Neural cell (in vitro differentiated cells): ENCODE measurements at regions not wholly inside any gene's neighbourhood (a gene's known extent, or its start where the extent isn't known, plus 50 kb on each side); places are given as distances from the start of the nearest gene placed in this dataset.

Experiments used
- EP300 ChIP-seq: fragments of 450-650 bp; conservative IDR thresholded peaks from 2 replicates; pipeline ENCODE4 v1.6.1; 2014; ENCODE audit warnings: antibody characterized with exemption, mild to moderate bottlenecking, moderate library complexity; ENCODE audit not compliant: poor library complexity, severe bottlenecking
- POLR2AphosphoS5 ChIP-seq: IDR thresholded peaks from 2 replicates; pipeline ENCODE4 v1.6.1; 2012
- TF ChIP-seq, protein P1 (sequence below): fragments of 450-650 bp; IDR thresholded peaks from 2 replicates; pipeline ENCODE4 v1.5.1; 2014; ENCODE audit warnings: antibody characterized with exemption, mild to moderate bottlenecking, moderate library complexity; ENCODE audit not compliant: poor library complexity, severe bottlenecking

DNA sequence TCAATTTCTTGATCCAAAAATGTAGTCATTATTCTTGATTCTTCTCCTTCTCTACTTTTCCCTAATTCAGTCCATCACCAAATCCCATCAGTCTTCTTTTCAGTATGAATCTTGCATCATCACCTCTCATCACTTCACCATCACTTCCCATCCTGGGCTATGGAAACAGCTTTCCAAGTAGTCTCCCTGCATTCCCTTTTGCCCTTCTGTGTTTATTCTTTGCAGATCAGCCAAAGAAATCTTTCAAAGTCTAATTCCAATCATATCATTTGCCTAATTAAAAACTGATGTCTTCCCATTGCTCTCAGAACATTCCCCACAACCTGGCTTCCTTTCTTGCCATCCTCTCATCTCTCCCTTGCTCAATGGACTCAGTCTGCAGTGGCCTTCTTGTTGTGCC lies 201.7 kb upstream of the ADAMTS3 start:
- TF ChIP-seq, protein P1, sequence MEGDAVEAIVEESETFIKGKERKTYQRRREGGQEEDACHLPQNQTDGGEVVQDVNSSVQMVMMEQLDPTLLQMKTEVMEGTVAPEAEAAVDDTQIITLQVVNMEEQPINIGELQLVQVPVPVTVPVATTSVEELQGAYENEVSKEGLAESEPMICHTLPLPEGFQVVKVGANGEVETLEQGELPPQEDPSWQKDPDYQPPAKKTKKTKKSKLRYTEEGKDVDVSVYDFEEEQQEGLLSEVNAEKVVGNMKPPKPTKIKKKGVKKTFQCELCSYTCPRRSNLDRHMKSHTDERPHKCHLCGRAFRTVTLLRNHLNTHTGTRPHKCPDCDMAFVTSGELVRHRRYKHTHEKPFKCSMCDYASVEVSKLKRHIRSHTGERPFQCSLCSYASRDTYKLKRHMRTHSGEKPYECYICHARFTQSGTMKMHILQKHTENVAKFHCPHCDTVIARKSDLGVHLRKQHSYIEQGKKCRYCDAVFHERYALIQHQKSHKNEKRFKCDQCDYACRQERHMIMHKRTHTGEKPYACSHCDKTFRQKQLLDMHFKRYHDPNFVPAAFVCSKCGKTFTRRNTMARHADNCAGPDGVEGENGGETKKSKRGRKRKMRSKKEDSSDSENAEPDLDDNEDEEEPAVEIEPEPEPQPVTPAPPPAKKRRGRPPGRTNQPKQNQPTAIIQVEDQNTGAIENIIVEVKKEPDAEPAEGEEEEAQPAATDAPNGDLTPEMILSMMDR, result no peak
- TF ChIP-seq POLR2AphosphoS5 (no peak), EP300 (no peak)
